Gastroesophageal sphincter (tissue), 4 donors: ENCODE measurements at regions not wholly inside any gene's neighbourhood (a gene's known extent, or its start where the extent isn't known, plus 50 kb on each side); places are given as distances from the start of the nearest gene placed in this dataset.
"Not testable (repeated sequence)": the region's sequence is repeated elsewhere in the genome, so short reads cannot be mapped to it uniquely, and the experiment has no call there.

Experiments used
- ATAC-seq: fragments of 150-250 bp; one replicate; pipeline ENCODE4 v1.9.1; 2016; ENCODE audit warnings: mild to moderate bottlenecking, moderate library complexity
- H3K27ac ChIP-seq, 4 donors: fragments of 200-600 bp; sonication (generic) in 3 of 4; 1 replicate in 3 of 4; 2 replicates in 1 of 4; pipeline ENCODE4 v1.5.1; 2016 to 2019
- H3K27me3 ChIP-seq: fragments of 200-600 bp; sonication (generic); one replicate; pipeline ENCODE4 v1.5.1; 2019
- H3K36me3 ChIP-seq, 2 donors: fragments of 200-600 bp; sonication (generic); one replicate each; pipeline ENCODE4 v1.5.1; 2019; ENCODE audit warnings: control low read depth in 1 of 2
- H3K4me1 ChIP-seq, 3 donors: fragments of 200-600 bp; sonication (generic); 1 replicate in 2 of 3; 2 replicates in 1 of 3; pipeline ENCODE4 v1.5.1; 2016 to 2019; ENCODE audit warnings: control low read depth in 2 of 3
- H3K4me3 ChIP-seq, 2 donors: fragments of 200-600 bp; sonication (generic); one replicate each; pipeline ENCODE4 v1.5.1; 2019; ENCODE audit warnings: mild to moderate bottlenecking in 1 of 2, moderate library complexity in 1 of 2
- H3K9me3 ChIP-seq, 3 donors: fragments of 200-600 bp; sonication (generic); one replicate each; pipeline ENCODE4 v1.5.1; 2017 to 2019; ENCODE audit warnings: control low read depth in 2 of 3
- EP300 ChIP-seq: sonication (generic); formaldehyde crosslinking; IDR thresholded peaks from one replicate; pipeline ENCODE4 v1.6.1; 2017; ENCODE audit warnings: antibody characterized with exemption, mild to moderate bottlenecking
- POLR2A ChIP-seq, 2 donors: fragments of 450-650 bp; IDR thresholded peaks; one replicate each; pipeline ENCODE4 v1.6.1; 2017; ENCODE audit warnings: antibody characterized with exemption in 2 of 2, mild to moderate bottlenecking in 2 of 2, moderate library complexity in 1 of 2
- POLR2AphosphoS5 ChIP-seq: sonication (generic); formaldehyde crosslinking; IDR thresholded peaks from one replicate; pipeline ENCODE4 v1.6.1; 2017; ENCODE audit warnings: antibody characterized with exemption
- WGBS, 2 donors: methylation state at CpG; one replicate each; pipeline ENCODE4 v1.1.5; 2018; ENCODE audit warnings: low coverage in 1 of 2; 5-methylcytosine and 5-hydroxymethylcytosine counted together
- TF ChIP-seq, protein P1 (sequence below), 4 experiments: fragments of 200-600 bp in 2 of 4; fragments of 450-650 bp in 2 of 4; sonication (generic) in 1 of 4; IDR thresholded peaks; one replicate each; pipeline ENCODE4 v1.5.1; 2017 to 2019; ENCODE audit warnings: antibody characterized with exemption in 4 of 4, mild to moderate bottlenecking in 2 of 4, moderate library complexity in 2 of 4

DNA sequence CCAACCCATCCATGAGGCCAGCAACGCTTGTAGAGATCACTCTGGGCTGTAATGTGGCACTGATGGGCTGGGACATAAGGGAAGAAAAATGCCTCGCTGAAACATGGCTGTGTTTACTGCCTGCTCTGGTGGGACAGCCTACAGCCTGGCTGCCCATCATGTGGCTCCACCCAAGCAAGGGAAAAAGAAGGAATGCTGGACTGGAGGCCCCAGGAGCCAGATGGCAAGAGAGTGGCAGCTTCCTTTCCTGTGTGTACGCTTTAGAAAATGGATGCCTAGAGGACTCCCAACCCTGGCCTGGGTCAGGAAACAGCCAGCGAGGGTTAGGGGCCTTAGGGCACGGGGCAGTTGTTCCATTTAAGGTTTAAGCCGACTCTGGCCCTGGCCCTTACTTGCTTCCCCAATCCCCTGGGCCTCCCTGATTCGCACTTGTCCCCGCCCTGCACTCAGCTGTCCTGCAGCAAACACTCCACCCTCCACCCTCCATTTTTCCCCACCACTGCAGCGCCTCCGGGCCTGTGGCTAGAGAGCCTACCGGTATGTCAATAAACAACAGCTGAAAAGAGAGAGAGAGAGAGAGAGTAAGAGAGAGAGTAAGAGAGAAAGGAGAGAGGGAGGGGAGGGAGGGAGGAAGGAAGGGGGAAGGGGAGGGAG lies 819.4 kb downstream of the SEMA5A start:
- ATAC-seq = no peak
- TF ChIP-seq POLR2AphosphoS5 (no peak), POLR2A (IDR thresholded peaks at IDR 0.05) (no peak), EP300 (no peak)
- TF ChIP-seq, protein P1, sequence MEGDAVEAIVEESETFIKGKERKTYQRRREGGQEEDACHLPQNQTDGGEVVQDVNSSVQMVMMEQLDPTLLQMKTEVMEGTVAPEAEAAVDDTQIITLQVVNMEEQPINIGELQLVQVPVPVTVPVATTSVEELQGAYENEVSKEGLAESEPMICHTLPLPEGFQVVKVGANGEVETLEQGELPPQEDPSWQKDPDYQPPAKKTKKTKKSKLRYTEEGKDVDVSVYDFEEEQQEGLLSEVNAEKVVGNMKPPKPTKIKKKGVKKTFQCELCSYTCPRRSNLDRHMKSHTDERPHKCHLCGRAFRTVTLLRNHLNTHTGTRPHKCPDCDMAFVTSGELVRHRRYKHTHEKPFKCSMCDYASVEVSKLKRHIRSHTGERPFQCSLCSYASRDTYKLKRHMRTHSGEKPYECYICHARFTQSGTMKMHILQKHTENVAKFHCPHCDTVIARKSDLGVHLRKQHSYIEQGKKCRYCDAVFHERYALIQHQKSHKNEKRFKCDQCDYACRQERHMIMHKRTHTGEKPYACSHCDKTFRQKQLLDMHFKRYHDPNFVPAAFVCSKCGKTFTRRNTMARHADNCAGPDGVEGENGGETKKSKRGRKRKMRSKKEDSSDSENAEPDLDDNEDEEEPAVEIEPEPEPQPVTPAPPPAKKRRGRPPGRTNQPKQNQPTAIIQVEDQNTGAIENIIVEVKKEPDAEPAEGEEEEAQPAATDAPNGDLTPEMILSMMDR (IDR thresholded peaks at IDR 0.05) = no peak
- Histone ChIP-seq H3K9me3 (peaks cover 0 to 6% (median 0%) of the 10 kb centered on the region in 3 donors), H3K4me3 (no peak overlapping the region), H3K27me3 (no peaks in the 10 kb centered on the region), H3K27ac (no peak overlapping the region), H3K4me1 (no peaks in the 10 kb centered on the region), H3K36me3 (no peaks in the 10 kb centered on the region)
- 94% methylated on average over 2 to 3 of the region's 11 CpGs for WGBS, 2 donors

DNA sequence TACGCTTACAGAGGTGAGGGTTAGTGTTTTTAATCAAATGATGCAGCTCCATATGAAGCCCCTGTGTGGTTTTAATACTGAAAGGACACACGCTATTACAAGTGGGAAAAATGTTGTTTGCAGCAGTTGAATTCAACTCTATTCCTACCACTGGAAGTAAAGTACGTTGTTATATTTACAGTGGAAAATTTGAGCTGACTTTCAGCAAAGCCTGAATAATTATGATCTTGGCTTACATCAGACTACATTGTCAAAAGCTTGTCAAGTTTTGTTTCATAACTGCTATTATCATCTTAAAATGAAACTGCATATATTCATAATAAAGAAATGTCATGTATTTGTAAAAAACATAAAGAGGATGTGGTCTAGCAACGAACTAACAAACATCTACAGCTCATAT lies 818.5 kb downstream of the SEMA5A start:
- Histone ChIP-seq H3K4me3 (no peak overlapping the region), H3K27ac (no peak overlapping the region), H3K36me3 (no peaks in the 10 kb centered on the region), H3K9me3 (peaks cover 0 to 6% (median 0%) of the 10 kb centered on the region in 3 donors), H3K27me3 (no peaks in the 10 kb centered on the region), H3K4me1 (no peaks in the 10 kb centered on the region)
- no peak for ATAC-seq
- no peak for TF ChIP-seq POLR2A (IDR thresholded peaks at IDR 0.05)
- TF ChIP-seq POLR2AphosphoS5 = no peak
- no peak for TF ChIP-seq EP300
- TF ChIP-seq, protein P1 (IDR thresholded peaks at IDR 0.05) = no peak
- whole genome bisulfite sequencing, 2 donors = 47 to 58% methylated on average over 4 of the region's 4 CpGs

DNA sequence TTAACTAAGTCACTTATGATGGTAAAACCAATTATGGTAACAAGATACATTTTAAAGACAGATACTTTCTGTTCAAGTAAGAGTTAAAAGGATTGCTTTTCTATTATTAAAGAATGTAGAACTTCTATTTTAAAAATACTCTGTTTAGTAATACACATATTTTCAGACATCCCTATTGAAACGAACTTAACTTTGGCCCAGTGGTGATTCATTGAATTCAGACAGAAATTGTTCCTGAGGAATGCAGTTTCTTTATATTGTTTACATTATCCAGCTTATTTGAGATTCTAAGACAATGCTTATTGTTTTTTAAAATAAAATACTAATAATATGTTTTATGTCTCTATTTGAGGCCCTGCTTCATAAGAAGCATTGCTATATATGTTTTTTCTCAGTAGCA lies 816.4 kb downstream of the SEMA5A start:
- no peaks in the 10 kb centered on the region for H3K27me3 ChIP-seq
- TF ChIP-seq EP300 = no peak
- no peak for TF ChIP-seq POLR2AphosphoS5
- TF ChIP-seq, protein P1 (IDR thresholded peaks at IDR 0.05) = no peak
- no peak for TF ChIP-seq POLR2A (IDR thresholded peaks at IDR 0.05)
- ATAC-seq = no peak
- H3K4me3 ChIP-seq = no peak overlapping the region
- peaks cover 0 to 6% (median 0%) of the 10 kb centered on the region in 3 donors for H3K9me3 ChIP-seq
- 7 to 19% methylated on average over 1 of the region's 1 CpG for WGBS, 2 donors
- no peaks in the 10 kb centered on the region for H3K4me1 ChIP-seq
- no peaks in the 10 kb centered on the region for H3K36me3 ChIP-seq
- no peak overlapping the region for H3K27ac ChIP-seq

DNA sequence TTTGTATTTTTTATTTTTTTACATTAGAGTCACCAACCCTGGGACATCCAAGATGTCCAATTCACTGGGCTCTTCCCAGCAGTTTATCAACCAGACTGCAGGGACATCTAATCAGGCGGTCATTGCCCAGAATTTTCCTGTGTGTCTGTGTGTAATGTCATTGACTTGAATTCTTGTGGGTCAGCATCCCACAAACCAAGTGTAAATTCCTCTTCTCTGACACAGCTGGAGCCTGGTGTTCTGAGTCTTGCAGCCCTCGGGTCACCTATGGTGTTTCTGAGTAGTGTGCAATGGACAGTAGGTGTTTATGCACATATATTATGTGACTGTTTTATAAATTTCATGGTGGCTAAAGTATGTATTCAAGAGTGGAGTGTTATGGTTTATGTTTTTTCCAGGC lies 815.7 kb downstream of the SEMA5A start:
- Histone ChIP-seq H3K27me3 (no peaks in the 10 kb centered on the region), H3K9me3 (peaks cover 0 to 6% (median 0%) of the 10 kb centered on the region in 3 donors), H3K27ac (no peak overlapping the region), H3K4me3 (no peak overlapping the region), H3K4me1 (no peaks in the 10 kb centered on the region), H3K36me3 (no peaks in the 10 kb centered on the region)
- WGBS, 2 donors = 100% methylated on average over 1 to 2 of the region's 2 CpGs
- ATAC-seq = no peak
- no peak for TF ChIP-seq POLR2AphosphoS5
- TF ChIP-seq, protein P1 (IDR thresholded peaks at IDR 0.05) = no peak
- TF ChIP-seq POLR2A (IDR thresholded peaks at IDR 0.05) = no peak
- no peak for TF ChIP-seq EP300

DNA sequence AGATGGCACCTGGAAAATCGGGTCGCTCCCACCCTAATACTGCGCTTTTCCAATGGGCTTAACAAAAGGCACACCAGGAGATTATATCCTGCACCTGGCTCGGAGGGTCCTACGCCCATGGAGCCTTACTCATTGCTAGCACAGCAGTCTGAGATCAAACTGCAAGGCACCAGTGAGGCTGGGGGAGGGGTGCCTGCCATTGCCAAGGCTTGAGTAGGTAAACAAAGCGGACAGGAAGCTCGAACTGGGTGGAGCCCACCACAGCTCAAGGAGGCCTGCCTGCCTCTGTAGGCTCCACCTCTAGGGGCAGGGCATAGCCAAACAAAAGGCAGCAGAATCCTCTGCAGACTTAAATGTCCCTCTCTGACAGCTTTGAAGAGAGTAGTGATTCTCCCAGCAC lies 814.8 kb downstream of the SEMA5A start:
- not testable (repeated sequence) for H3K4me1 ChIP-seq, H3K9me3 ChIP-seq, H3K36me3 ChIP-seq, H3K27ac ChIP-seq, H3K4me3 ChIP-seq, H3K27me3 ChIP-seq, ATAC-seq
- 100% methylated on average over 1 of the region's 7 CpGs; no CpG with 5 or more reads in 1 of the 2 donors for WGBS, 2 donors
